Tibial nerve (tissue), 4 donors: ENCODE measurements at regions not wholly inside any gene's neighbourhood (a gene's known extent, or its start where the extent isn't known, plus 50 kb on each side); places are given as distances from the start of the nearest gene placed in this dataset.

Experiments used
- DNase-seq, 2 donors: peaks; one replicate each; pipeline ENCODE4 v3.0.0-alpha.2; 2019; ENCODE audit warnings: low spot score in 2 of 2
- H3K27ac ChIP-seq, 4 donors: fragments of 200-600 bp; sonication (generic) in 3 of 4; one replicate each; pipeline ENCODE4 v1.5.1; 2017 to 2019; ENCODE audit warnings: mild to moderate bottlenecking in 1 of 4
- H3K27me3 ChIP-seq, 2 donors: fragments of 200-600 bp; sonication (generic) in 1 of 2; one replicate each; pipeline versions ENCODE4 v1.5.1 to v1.6.0; 2017 to 2019
- H3K36me3 ChIP-seq, 3 donors: fragments of 200-600 bp; sonication (generic); one replicate each; pipeline ENCODE4 v1.5.1; 2018 to 2019
- H3K4me1 ChIP-seq, 4 donors: fragments of 200-600 bp; sonication (generic) in 3 of 4; one replicate each; pipeline ENCODE4 v1.5.1; 2017 to 2019
- H3K4me3 ChIP-seq, 4 donors: fragments of 200-600 bp; sonication (generic) in 3 of 4; one replicate each; pipeline ENCODE4 v1.5.1; 2017 to 2019; ENCODE audit warnings: mild to moderate bottlenecking in 1 of 4, moderate library complexity in 1 of 4
- H3K9me3 ChIP-seq, 4 donors: fragments of 200-600 bp; sonication (generic) in 3 of 4; one replicate each; pipeline ENCODE4 v1.5.1; 2017 to 2019
- EP300 ChIP-seq, 2 donors: sonication (generic); formaldehyde crosslinking; IDR thresholded peaks; one replicate each; pipeline ENCODE4 v1.6.1; 2017; ENCODE audit warnings: antibody characterized with exemption in 2 of 2, mild to moderate bottlenecking in 1 of 2
- POLR2A ChIP-seq, 2 donors: fragments of 450-650 bp; IDR thresholded peaks; one replicate each; pipeline ENCODE4 v1.6.1; 2017; ENCODE audit warnings: antibody characterized with exemption in 2 of 2, mild to moderate bottlenecking in 2 of 2, moderate library complexity in 2 of 2
- WGBS, 2 donors: methylation state at CpG; one replicate each; pipeline ENCODE4 v1.1.5; 2018; 5-methylcytosine and 5-hydroxymethylcytosine counted together
- TF ChIP-seq, protein P1 (sequence below), 5 experiments: fragments of 200-600 bp in 3 of 5; fragments of 450-650 bp in 2 of 5; sonication (generic) in 3 of 5; IDR thresholded peaks; one replicate each; pipeline ENCODE4 v1.5.1; 2016 to 2019; ENCODE audit warnings: antibody characterized with exemption in 5 of 5, mild to moderate bottlenecking in 3 of 5, moderate library complexity in 2 of 5

DNA sequence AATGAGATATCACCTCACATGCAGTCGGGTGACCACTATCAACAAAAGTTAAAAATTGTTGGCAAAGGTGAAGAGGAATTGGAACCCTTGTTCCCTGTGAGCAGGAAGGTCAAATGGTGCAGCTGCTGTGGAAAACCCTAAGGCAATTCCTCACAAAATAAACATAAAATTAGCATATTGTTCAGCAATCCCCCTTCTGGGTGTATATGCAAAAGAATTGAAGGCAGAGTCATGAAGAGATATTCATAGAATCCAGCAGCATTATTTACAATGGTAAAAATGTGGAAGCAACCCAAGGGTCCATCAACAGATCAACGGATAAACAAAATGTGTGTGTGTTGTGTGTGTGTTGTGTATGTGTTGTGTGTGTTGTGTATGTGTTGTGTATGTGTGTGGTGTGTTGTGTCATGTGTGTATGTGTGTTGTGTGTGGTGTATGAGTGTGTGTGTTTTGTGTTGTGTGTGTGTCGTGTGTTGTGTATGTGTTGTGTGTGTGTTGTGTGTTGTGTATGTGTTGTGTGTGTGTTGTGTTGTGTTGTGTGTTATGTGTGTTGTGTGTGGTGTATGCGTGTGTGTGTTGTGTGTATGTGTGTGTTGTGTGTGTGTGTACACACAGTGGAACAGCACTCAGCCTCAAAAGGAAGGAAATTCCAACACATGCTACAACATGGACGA, 245.1 kb downstream of the ERMARD start:
- TF ChIP-seq POLR2A (IDR thresholded peaks at IDR 0.05) (no peak), EP300 (IDR thresholded peaks at IDR 0.05) (no peak)
- TF ChIP-seq, protein P1, sequence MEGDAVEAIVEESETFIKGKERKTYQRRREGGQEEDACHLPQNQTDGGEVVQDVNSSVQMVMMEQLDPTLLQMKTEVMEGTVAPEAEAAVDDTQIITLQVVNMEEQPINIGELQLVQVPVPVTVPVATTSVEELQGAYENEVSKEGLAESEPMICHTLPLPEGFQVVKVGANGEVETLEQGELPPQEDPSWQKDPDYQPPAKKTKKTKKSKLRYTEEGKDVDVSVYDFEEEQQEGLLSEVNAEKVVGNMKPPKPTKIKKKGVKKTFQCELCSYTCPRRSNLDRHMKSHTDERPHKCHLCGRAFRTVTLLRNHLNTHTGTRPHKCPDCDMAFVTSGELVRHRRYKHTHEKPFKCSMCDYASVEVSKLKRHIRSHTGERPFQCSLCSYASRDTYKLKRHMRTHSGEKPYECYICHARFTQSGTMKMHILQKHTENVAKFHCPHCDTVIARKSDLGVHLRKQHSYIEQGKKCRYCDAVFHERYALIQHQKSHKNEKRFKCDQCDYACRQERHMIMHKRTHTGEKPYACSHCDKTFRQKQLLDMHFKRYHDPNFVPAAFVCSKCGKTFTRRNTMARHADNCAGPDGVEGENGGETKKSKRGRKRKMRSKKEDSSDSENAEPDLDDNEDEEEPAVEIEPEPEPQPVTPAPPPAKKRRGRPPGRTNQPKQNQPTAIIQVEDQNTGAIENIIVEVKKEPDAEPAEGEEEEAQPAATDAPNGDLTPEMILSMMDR (IDR thresholded peaks at IDR 0.05) = no peak
- H3K36me3 ChIP-seq = no peaks in the 10 kb centered on the region
- no peaks in the 10 kb centered on the region for H3K4me1 ChIP-seq
- peaks cover 0 to 1% (median 0%) of the 10 kb centered on the region in 4 donors for H3K9me3 ChIP-seq
- H3K4me3 ChIP-seq = no peak overlapping the region
- no peaks in the 10 kb centered on the region for H3K27me3 ChIP-seq
- WGBS, 2 donors = 88 to 90% methylated on average over 4 to 5 of the region's 5 CpGs
- H3K27ac ChIP-seq = no peak overlapping the region
- DNase-seq = no peak

DNA sequence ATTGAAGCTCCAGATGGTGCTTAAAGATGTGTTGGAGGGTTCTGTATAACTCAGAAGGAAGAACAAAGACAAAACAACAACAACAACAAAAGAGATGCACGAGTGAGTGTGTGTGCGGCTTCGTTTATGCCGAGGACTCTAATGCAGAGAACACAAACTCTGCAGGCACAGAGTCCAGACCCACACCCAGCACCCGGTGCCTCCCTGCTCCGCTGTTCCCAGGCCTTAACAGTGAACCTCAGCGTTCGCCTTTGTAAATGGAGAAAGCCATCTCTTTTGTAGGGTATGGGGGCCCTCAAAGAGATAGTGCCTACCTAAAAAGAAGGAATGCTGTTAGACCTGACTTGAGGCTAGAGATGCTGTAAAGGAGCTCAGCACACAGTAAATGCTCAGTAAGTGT, 243.3 kb downstream of the ERMARD start:
- no peak for DNase-seq
- H3K4me3 ChIP-seq = no peak overlapping the region
- H3K27me3 ChIP-seq = no peaks in the 10 kb centered on the region
- no peak overlapping the region for H3K27ac ChIP-seq
- 82 to 87% methylated on average over 8 of the region's 8 CpGs for WGBS, 2 donors
- H3K9me3 ChIP-seq = no peaks in the 10 kb centered on the region
- no peaks in the 10 kb centered on the region for H3K4me1 ChIP-seq
- no peak for TF ChIP-seq POLR2A (IDR thresholded peaks at IDR 0.05)
- TF ChIP-seq, protein P1 (IDR thresholded peaks at IDR 0.05) = no peak
- TF ChIP-seq EP300 (IDR thresholded peaks at IDR 0.05) = no peak
- no peaks in the 10 kb centered on the region for H3K36me3 ChIP-seq

DNA sequence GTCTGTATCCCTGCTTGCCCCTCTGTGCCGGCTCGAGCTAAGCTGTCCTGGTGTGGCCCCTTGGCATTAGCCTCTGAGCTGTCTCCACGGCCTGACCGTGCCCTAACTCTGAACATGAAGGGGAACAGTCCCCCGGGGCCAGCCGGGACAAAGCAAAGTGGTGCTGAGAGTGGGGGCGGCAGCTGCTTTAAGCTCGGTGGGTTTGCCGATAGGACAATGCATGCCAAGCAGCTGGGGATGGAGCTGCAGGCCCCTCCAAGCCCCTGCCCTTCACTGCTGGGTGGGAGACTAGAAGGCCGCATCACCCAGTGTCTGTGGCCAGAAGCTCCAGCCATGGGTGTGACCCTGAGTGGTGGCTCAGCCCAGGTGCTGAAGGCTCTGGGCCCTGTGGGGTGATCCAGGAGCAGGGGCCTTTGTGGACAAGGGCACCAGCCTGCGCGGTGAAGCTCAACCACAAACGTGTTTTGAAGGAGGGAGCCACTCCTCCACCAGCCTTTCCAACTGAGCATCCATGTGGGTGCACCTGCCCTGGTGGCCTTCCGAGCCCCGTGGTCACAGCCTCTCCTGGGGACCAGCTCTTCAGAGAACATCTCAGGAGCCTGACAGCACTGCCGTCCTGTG, 242.5 kb downstream of the ERMARD start:
- H3K9me3 ChIP-seq = no peaks in the 10 kb centered on the region
- no peaks in the 10 kb centered on the region for H3K27me3 ChIP-seq
- no peaks in the 10 kb centered on the region for H3K4me1 ChIP-seq
- H3K36me3 ChIP-seq = no peaks in the 10 kb centered on the region
- 77 to 78% methylated on average over 15 of the region's 16 CpGs for WGBS, 2 donors
- no peak overlapping the region for H3K27ac ChIP-seq
- TF ChIP-seq, protein P1 (IDR thresholded peaks at IDR 0.05) = no peak
- TF ChIP-seq EP300 (IDR thresholded peaks at IDR 0.05) = no peak
- TF ChIP-seq POLR2A (IDR thresholded peaks at IDR 0.05) = no peak
- DNase-seq = no peak
- no peak overlapping the region for H3K4me3 ChIP-seq

DNA sequence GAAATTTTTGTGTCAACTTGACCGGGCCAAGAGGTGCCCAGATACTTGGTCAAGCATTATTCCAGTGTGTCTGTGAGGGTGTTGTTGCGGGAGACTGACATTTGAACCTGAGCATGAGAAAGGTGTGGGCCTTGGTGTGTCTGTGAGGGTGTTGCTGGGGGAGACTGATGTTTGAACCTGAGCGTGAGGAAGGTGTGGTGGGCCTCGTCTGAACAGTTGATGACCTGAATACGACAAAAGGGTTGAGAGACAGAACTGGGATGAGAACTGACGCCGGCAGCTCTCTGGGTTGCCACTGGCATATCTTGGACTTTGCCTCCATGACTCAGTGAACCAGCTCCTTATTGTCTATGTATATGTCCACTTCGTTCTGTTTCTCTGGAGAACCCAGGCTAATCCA, 240.5 kb downstream of the ERMARD start:
- DNase-seq = no peak
- 96% methylated on average over 8 of the region's 8 CpGs for WGBS, 2 donors

DNA sequence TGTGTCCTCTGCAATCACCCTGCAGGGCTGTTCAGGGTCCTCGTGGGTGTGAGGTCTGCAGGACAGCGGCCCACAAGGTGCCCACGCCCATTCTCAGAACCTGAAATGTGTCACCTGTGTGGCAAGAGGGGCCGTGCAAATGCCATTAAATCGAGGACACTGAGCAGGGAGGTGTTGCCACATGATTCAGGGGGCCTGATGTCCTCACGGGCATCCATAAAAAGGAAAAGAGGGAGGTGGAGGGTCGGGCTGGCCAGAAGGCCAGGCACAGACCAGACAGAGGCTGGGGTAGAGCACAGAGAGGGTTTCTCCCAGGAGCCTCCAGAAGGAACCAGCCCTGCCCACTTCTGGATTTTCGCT, 239.6 kb downstream of the ERMARD start:
- 71 to 78% methylated on average over 5 to 8 of the region's 8 CpGs for WGBS, 2 donors
- no peaks in the 10 kb centered on the region for H3K36me3 ChIP-seq
- H3K27me3 ChIP-seq = no peaks in the 10 kb centered on the region
- H3K4me3 ChIP-seq = no peak overlapping the region
- no peaks in the 10 kb centered on the region for H3K9me3 ChIP-seq
- no peak overlapping the region for H3K27ac ChIP-seq
- H3K4me1 ChIP-seq = no peaks in the 10 kb centered on the region
- TF ChIP-seq EP300 (IDR thresholded peaks at IDR 0.05) = no peak
- DNase-seq = no peak

More for the DNA sequence above, 240.5 kb downstream of the ERMARD start:
- no peaks in the 10 kb centered on the region for H3K27me3 ChIP-seq
- no peaks in the 10 kb centered on the region for H3K9me3 ChIP-seq
- H3K36me3 ChIP-seq = no peaks in the 10 kb centered on the region
- no peak overlapping the region for H3K4me3 ChIP-seq
- TF ChIP-seq, protein P1 (IDR thresholded peaks at IDR 0.05) = no peak
- TF ChIP-seq EP300 (IDR thresholded peaks at IDR 0.05) = no peak
- TF ChIP-seq POLR2A (IDR thresholded peaks at IDR 0.05) = no peak
- H3K27ac ChIP-seq = no peak overlapping the region
- no peaks in the 10 kb centered on the region for H3K4me1 ChIP-seq
